HL-60 (cell line): ENCODE measurements at regions not wholly inside any gene's neighbourhood (a gene's known extent, or its start where the extent isn't known, plus 50 kb on each side); places are given as distances from the start of the nearest gene placed in this dataset.

Experiments
- DNase-seq, 2 experiments: peaks; one replicate each; pipeline ENCODE4 v3.0.0-alpha.2; 2010 to 2020; ENCODE audit warnings: low read depth in 1 of 2, low spot score in 1 of 2
- H3K27ac ChIP-seq: fragments of 250-450 bp; sonication (Bioruptor Pico); replicated peaks from 2 replicates; pipeline ENCODE4 v1.5.1; 2020; ENCODE audit warnings: mild to moderate bottlenecking, moderate library complexity
- H3K27me3 ChIP-seq: fragments of 250-450 bp; sonication (Bioruptor Pico); 2 replicates; pipeline ENCODE4 v1.5.1; 2021; ENCODE audit warnings: mild to moderate bottlenecking, moderate library complexity; ENCODE audit not compliant: insufficient read depth, poor library complexity, severe bottlenecking
- H3K4me3 ChIP-seq: replicated peaks from 2 replicates; pipeline ENCODE4 v1.5.1; 2011; ENCODE audit warnings: mild to moderate bottlenecking, control low read depth, low read length; ENCODE audit not compliant: insufficient read depth
- CTCF ChIP-seq: IDR thresholded peaks from one replicate; pipeline ENCODE4 v1.5.1; 2011; ENCODE audit warnings: low read length, control low read depth, inconsistent platforms; ENCODE audit not compliant: insufficient read depth
- GABPA ChIP-seq: IDR thresholded peaks from 2 replicates; pipeline ENCODE4 v1.6.1; 2012; ENCODE audit warnings: low read depth
- POLR2AphosphoS5 ChIP-seq: IDR thresholded peaks from 2 replicates; pipeline ENCODE4 v1.6.1; 2012; ENCODE audit warnings: low read depth
- REST ChIP-seq: IDR thresholded peaks from 2 replicates; pipeline ENCODE4 v1.6.1; 2012; ENCODE audit warnings: low read depth; ENCODE audit not compliant: insufficient replicate concordance
- SPI1 ChIP-seq: IDR thresholded peaks from 2 replicates; pipeline ENCODE4 v1.6.1; 2012; ENCODE audit warnings: low read depth, mild to moderate bottlenecking, borderline replicate concordance

GRCh38 chr10:129134371-129134770, 332.7 kb upstream of the MGMT start:
- H3K4me3 ChIP-seq = no peak overlapping the region
- H3K27me3 ChIP-seq = no peaks in the 10 kb centered on the region
- H3K27ac ChIP-seq = no peak overlapping the region
- TF ChIP-seq SPI1 = no peak
- no peak for TF ChIP-seq POLR2AphosphoS5
- TF ChIP-seq CTCF = no peak
- no peak for TF ChIP-seq GABPA
- no peak for TF ChIP-seq REST
- DNase-seq = no peak

GRCh38 chr10:129135624-129136023, 331.4 kb upstream of the MGMT start:
- DNase-seq = no peak
- peaks cover 4% of the 10 kb centered on the region for H3K27me3 ChIP-seq
- TF ChIP-seq POLR2AphosphoS5 (no peak), GABPA (no peak), REST (no peak)
- no peak overlapping the region for H3K4me3 ChIP-seq
- H3K27ac ChIP-seq = no peak overlapping the region

DNA sequence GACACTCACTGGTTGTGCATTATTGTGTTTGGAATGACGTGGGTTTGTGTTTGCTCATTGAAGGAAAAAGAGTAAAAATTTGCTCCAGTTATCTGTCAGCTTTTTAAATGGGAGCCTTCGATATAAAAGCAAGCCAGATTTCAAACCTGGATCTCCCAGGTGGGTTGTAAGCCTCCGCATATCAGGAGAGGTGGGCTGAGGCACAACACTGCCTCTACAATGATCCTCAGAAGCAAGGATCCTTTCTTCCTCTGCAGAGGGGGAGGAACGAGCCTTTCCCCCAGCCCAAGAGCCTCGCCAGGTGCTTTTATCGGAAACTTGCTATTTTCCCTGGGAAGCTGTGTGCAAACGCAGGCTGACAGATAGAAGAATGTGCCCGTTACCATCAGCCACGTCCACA, 331.0 kb upstream of the MGMT start:
- H3K4me3 ChIP-seq = no peak overlapping the region
- DNase-seq = no peak

More for the DNA sequence above, 331.0 kb upstream of the MGMT start:
- Histone ChIP-seq H3K27me3 (peaks cover 5% of the 10 kb centered on the region), H3K27ac (no peak overlapping the region)
- no peak for TF ChIP-seq GABPA
- no peak for TF ChIP-seq POLR2AphosphoS5
- TF ChIP-seq REST = no peak
- TF ChIP-seq CTCF = no peak
- TF ChIP-seq SPI1 = no peak
